Smooth muscle cell (in vitro differentiated cells): ENCODE measurements at regions not wholly inside any gene's neighbourhood (a gene's known extent, or its start where the extent isn't known, plus 50 kb on each side); places are given as distances from the start of the nearest gene placed in this dataset.

Experiments
- DNase-seq: peaks from one replicate; lab custom pipeline; 2025; ENCODE audit not compliant: unreplicated experiment; lab: John Stamatoyannopoulos, UW
- H2AFZ ChIP-seq: fragments of 200-600 bp; sonication (generic); 2 replicates; pipeline ENCODE4 v1.6.0; 2016; ENCODE audit warnings: antibody characterized with exemption, low read depth, mild to moderate bottlenecking
- H3F3A ChIP-seq: fragments of 200-600 bp; sonication (generic); 2 replicates; pipeline ENCODE4 v1.6.0; 2017; ENCODE audit warnings: antibody characterized with exemption, low read depth
- H3K27ac ChIP-seq: fragments of 200-600 bp; sonication (generic); 2 replicates; pipeline ENCODE4 v1.5.1; 2016; ENCODE audit warnings: low read depth, mild to moderate bottlenecking
- H3K27me3 ChIP-seq: fragments of 200-600 bp; sonication (generic); 2 replicates; pipeline ENCODE4 v1.6.1; 2016; ENCODE audit warnings: low read depth, mild to moderate bottlenecking
- H3K36me3 ChIP-seq: fragments of 200-600 bp; sonication (generic); 2 replicates; pipeline ENCODE4 v1.5.1; 2016; ENCODE audit warnings: low read depth
- H3K4me1 ChIP-seq: fragments of 200-600 bp; sonication (generic); 2 replicates; pipeline ENCODE4 v1.5.1; 2016; ENCODE audit warnings: low read depth
- H3K4me2 ChIP-seq: fragments of 200-600 bp; sonication (generic); 2 replicates; pipeline ENCODE4 v1.6.0; 2016; ENCODE audit warnings: mild to moderate bottlenecking
- H3K4me3 ChIP-seq: fragments of 200-600 bp; sonication (generic); 2 replicates; pipeline ENCODE4 v1.5.1; 2016; ENCODE audit warnings: mild to moderate bottlenecking
- H3K79me2 ChIP-seq: fragments of 200-600 bp; sonication (generic); 2 replicates; pipeline ENCODE4 v1.6.0; 2016; ENCODE audit warnings: low read depth, mild to moderate bottlenecking
- H3K9ac ChIP-seq: fragments of 200-600 bp; sonication (generic); 2 replicates; pipeline ENCODE4 v1.6.0; 2016; ENCODE audit warnings: low read depth
- H3K9me3 ChIP-seq: fragments of 200-600 bp; sonication (generic); replicated peaks from 2 replicates; pipeline ENCODE4 v1.5.1; 2016; ENCODE audit warnings: low read depth
- H4K20me1 ChIP-seq: fragments of 200-600 bp; sonication (generic); 2 replicates; pipeline ENCODE4 v1.6.0; 2016; ENCODE audit warnings: low read depth
- CTCF ChIP-seq: fragments of 200-600 bp; sonication (generic); IDR thresholded peaks from 2 replicates; pipeline ENCODE4 v1.5.1; 2017; ENCODE audit warnings: borderline replicate concordance, mild to moderate bottlenecking, antibody characterized with exemption; ENCODE audit not compliant: insufficient read depth, poor library complexity, severe bottlenecking
- WGBS: methylation state at CpG from one replicate; pipeline ENCODE4 v1.1.7; 2016; ENCODE audit warnings: low lambda C conversion rate; 5-methylcytosine and 5-hydroxymethylcytosine counted together

GRCh38 chr22:27440304-27440865 is 361.2 kb downstream of the MN1 start:
- Histone ChIP-seq H3K36me3 (no peaks in the 10 kb centered on the region), H3K4me3 (no peak overlapping the region), H3K4me2 (no peak overlapping the region), H4K20me1 (no peaks in the 10 kb centered on the region), H3K27ac (no peak overlapping the region), H3K9ac (no peak overlapping the region), H2AFZ (no peak overlapping the region), H3K27me3 (peaks cover 7% of the 10 kb centered on the region), H3K79me2 (no peaks in the 10 kb centered on the region), H3K4me1 (peaks cover 18% of the 10 kb centered on the region), H3K9me3 (no peaks in the 10 kb centered on the region), H3F3A (no peaks in the 10 kb centered on the region)
- TF ChIP-seq CTCF, result no peak
- WGBS, result 91% methylated on average over 6 of the region's 6 CpGs
- no peak for DNase-seq

GRCh38 chr22:27441706-27442475 is 359.7 kb downstream of the MN1 start:
- no peaks in the 10 kb centered on the region for H3F3A ChIP-seq
- H2AFZ ChIP-seq, result no peak overlapping the region
- H3K9ac ChIP-seq, result no peak overlapping the region
- H3K27me3 ChIP-seq, result peaks cover 7% of the 10 kb centered on the region
- H3K36me3 ChIP-seq, result no peaks in the 10 kb centered on the region
- 88% methylated on average over 22 of the region's 22 CpGs for WGBS
- no peak for TF ChIP-seq CTCF
- peaks cover 8% of the 10 kb centered on the region for H3K4me1 ChIP-seq
- no peak overlapping the region for H3K27ac ChIP-seq
- no peaks in the 10 kb centered on the region for H3K79me2 ChIP-seq
- H3K4me2 ChIP-seq, result no peak overlapping the region
- no peaks in the 10 kb centered on the region for H4K20me1 ChIP-seq
- no peak for DNase-seq
- H3K4me3 ChIP-seq, result no peak overlapping the region
- no peaks in the 10 kb centered on the region for H3K9me3 ChIP-seq

GRCh38 chr22:27443306-27443705 is 358.2 kb downstream of the MN1 start:
- H2AFZ ChIP-seq, result no peak overlapping the region
- H3K9me3 ChIP-seq, result no peaks in the 10 kb centered on the region
- no peak for DNase-seq
- H3K4me2 ChIP-seq, result no peak overlapping the region
- no peak for TF ChIP-seq CTCF
- no peaks in the 10 kb centered on the region for H3F3A ChIP-seq
- no peak overlapping the region for H3K4me3 ChIP-seq
- WGBS, result 81% methylated on average over 7 of the region's 7 CpGs
- H3K4me1 ChIP-seq, result peaks cover 8% of the 10 kb centered on the region
- H3K36me3 ChIP-seq, result no peaks in the 10 kb centered on the region
- no peaks in the 10 kb centered on the region for H4K20me1 ChIP-seq
- no peak overlapping the region for H3K9ac ChIP-seq
- H3K79me2 ChIP-seq, result no peaks in the 10 kb centered on the region
- H3K27ac ChIP-seq, result no peak overlapping the region
- H3K27me3 ChIP-seq, result peaks cover 7% of the 10 kb centered on the region

- H3K79me2 ChIP-seq, result no peaks in the 10 kb centered on the region
- H3K9me3 ChIP-seq, result no peaks in the 10 kb centered on the region
- peaks cover 8% of the 10 kb centered on the region for H3K4me1 ChIP-seq
- H2AFZ ChIP-seq, result no peak overlapping the region
- no peak overlapping the region for H3K4me3 ChIP-seq
- 90% methylated on average over 10 of the region's 10 CpGs for WGBS
- peaks cover 7% of the 10 kb centered on the region for H3K27me3 ChIP-seq
- DNase-seq, result no peak
- H3F3A ChIP-seq, result no peaks in the 10 kb centered on the region
- no peak overlapping the region for H3K27ac ChIP-seq
- no peaks in the 10 kb centered on the region for H3K36me3 ChIP-seq
- no peak overlapping the region for H3K9ac ChIP-seq
- TF ChIP-seq CTCF, result no peak
- no peak overlapping the region for H3K4me2 ChIP-seq
- H4K20me1 ChIP-seq, result no peaks in the 10 kb centered on the region
Measured at GRCh38 chr22:27445881-27446280, 355.7 kb downstream of the MN1 start.
